ENCODE measurements at regions not wholly inside any gene's neighbourhood (a gene's known extent, or its start where the extent isn't known, plus 50 kb on each side); places are given as distances from the start of the nearest gene placed in this dataset.

DNA sequence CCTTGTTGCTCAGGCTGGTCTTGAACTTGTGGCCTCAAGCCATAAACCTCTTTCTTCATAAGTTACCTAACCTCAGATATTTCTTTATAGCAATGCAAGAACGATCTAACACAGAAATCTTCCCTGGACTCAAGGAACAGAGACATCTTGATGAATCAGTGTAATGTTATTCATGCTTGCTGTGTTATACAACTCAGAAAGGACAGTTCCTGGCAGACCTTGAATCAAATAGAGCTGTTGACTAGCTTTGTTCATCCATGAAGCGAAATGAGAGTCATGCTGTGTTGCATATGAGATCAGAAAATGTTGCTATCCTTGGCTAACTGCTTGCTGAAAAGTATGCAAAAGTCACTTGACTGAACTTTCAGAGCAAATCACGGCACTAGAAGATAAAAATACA is 72.6 kb upstream of the ARHGAP24 start:
- Histone ChIP-seq H3F3A (ENCODE audit: insufficient read depth, low read length) (no peaks in the 10 kb centered on the region), H4K20me1 (ENCODE audit: insufficient read depth, low read length) (no peaks in the 10 kb centered on the region), H3K79me2 (ENCODE audit: insufficient read depth, low read length) (no peaks in the 10 kb centered on the region), H3K9me3 (ENCODE audit: low read length) (no peaks in the 10 kb centered on the region), H3K4me3 (ENCODE audit: low read depth, low read length, poor library complexity, severe bottlenecking) (no peak overlapping the region), H3K9ac (ENCODE audit: low read length) (no peak overlapping the region), H3K9me2 (ENCODE audit: low read depth, low read length) (no peaks in the 10 kb centered on the region), H3K4me1 (ENCODE audit: insufficient read depth, low read length, severe bottlenecking) (peaks cover 14% of the 10 kb centered on the region), H3K27ac (ENCODE audit: low read depth, low read length, poor library complexity, severe bottlenecking) (no peak overlapping the region), H3K27me3 (ENCODE audit: insufficient read depth, low read length) (no peaks in the 10 kb centered on the region), H3K36me3 (ENCODE audit: insufficient read depth, low read length) (no peaks in the 10 kb centered on the region; the same call in 1 of the 2 replicates), H3K4me2 (ENCODE audit: low read length) (no peak overlapping the region), H2AFZ (ENCODE audit: low read length) (no peak overlapping the region)
- TF ChIP-seq, protein P1, sequence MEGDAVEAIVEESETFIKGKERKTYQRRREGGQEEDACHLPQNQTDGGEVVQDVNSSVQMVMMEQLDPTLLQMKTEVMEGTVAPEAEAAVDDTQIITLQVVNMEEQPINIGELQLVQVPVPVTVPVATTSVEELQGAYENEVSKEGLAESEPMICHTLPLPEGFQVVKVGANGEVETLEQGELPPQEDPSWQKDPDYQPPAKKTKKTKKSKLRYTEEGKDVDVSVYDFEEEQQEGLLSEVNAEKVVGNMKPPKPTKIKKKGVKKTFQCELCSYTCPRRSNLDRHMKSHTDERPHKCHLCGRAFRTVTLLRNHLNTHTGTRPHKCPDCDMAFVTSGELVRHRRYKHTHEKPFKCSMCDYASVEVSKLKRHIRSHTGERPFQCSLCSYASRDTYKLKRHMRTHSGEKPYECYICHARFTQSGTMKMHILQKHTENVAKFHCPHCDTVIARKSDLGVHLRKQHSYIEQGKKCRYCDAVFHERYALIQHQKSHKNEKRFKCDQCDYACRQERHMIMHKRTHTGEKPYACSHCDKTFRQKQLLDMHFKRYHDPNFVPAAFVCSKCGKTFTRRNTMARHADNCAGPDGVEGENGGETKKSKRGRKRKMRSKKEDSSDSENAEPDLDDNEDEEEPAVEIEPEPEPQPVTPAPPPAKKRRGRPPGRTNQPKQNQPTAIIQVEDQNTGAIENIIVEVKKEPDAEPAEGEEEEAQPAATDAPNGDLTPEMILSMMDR (IDR thresholded peaks at IDR 0.05; ENCODE audit: low read length), result no peak
- no peak for TF ChIP-seq EZH2 (IDR thresholded peaks at IDR 0.05; ENCODE audit: borderline replicate concordance, low read length)

DNA sequence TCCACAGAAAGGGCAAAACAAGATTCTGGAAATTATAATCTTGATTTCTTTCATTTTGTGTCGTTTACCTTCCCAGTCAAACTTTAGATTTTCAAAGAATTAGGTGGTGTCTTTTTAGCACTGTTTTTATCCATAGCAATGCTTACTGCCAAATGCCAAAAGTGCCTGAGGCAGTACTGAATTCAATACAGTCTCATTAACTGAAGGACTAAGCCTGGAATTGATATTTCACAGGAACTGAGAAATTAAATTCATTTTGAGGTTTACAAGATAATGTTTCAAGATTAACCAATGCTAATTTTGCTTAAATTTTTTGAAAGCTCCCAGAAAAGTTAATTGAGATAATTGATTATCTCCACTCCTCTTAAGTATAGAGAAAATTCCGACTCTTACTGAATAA is 68.8 kb upstream of the ARHGAP24 start:
- no peaks in the 10 kb centered on the region for H3K36me3 ChIP-seq (ENCODE audit: insufficient read depth, low read length)
- no peaks in the 10 kb centered on the region for H4K20me1 ChIP-seq (ENCODE audit: insufficient read depth, low read length)
- TF ChIP-seq, protein P1 (IDR thresholded peaks at IDR 0.05; ENCODE audit: low read length), result no peak
- no peak for TF ChIP-seq EZH2 (IDR thresholded peaks at IDR 0.05; ENCODE audit: borderline replicate concordance, low read length)
- no peaks in the 10 kb centered on the region for H3F3A ChIP-seq (ENCODE audit: insufficient read depth, low read length)
- H3K4me2 ChIP-seq (ENCODE audit: low read length), result no peak overlapping the region
- no peaks in the 10 kb centered on the region for H3K9me3 ChIP-seq (ENCODE audit: low read length)
- peaks cover 14% of the 10 kb centered on the region for H3K4me1 ChIP-seq (ENCODE audit: insufficient read depth, low read length, severe bottlenecking)
- H3K4me3 ChIP-seq (ENCODE audit: low read depth, low read length, poor library complexity, severe bottlenecking), result no peak overlapping the region
- H3K79me2 ChIP-seq (ENCODE audit: insufficient read depth, low read length), result no peaks in the 10 kb centered on the region
- H3K9me2 ChIP-seq (ENCODE audit: low read depth, low read length), result no peaks in the 10 kb centered on the region
- no peak overlapping the region for H3K27ac ChIP-seq (ENCODE audit: low read depth, low read length, poor library complexity, severe bottlenecking)
- no peaks in the 10 kb centered on the region for H3K27me3 ChIP-seq (ENCODE audit: insufficient read depth, low read length)
- H3K9ac ChIP-seq (ENCODE audit: low read length), result no peak overlapping the region
- no peak overlapping the region for H2AFZ ChIP-seq (ENCODE audit: low read length)

DNA sequence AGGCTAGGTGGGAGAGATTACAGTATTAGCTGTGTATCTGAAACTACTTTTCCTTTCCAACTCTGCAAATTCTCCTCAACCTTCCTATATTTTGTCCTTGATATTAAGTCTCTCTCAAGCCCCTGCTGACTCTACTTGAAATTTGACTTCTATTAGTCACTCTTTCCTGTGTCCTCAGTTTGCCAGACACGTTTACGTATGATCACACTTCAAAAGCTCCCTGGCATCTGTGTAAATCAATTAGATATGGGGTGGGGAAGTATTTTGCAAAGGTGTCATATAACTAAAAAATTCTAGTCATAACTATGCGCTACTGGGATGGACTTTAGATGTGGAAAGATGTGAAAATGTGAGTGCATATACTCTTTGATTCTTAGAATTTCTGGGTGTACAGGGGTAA is 67.4 kb upstream of the ARHGAP24 start:
- Histone ChIP-seq H3F3A (ENCODE audit: insufficient read depth, low read length) (no peaks in the 10 kb centered on the region), H3K9me2 (ENCODE audit: low read depth, low read length) (no peaks in the 10 kb centered on the region), H3K27ac (ENCODE audit: low read depth, low read length, poor library complexity, severe bottlenecking) (no peak overlapping the region), H3K79me2 (ENCODE audit: insufficient read depth, low read length) (no peaks in the 10 kb centered on the region), H3K4me1 (ENCODE audit: insufficient read depth, low read length, severe bottlenecking) (peaks cover 14% of the 10 kb centered on the region), H3K9ac (ENCODE audit: low read length) (no peak overlapping the region), H3K9me3 (ENCODE audit: low read length) (no peaks in the 10 kb centered on the region), H2AFZ (ENCODE audit: low read length) (no peak overlapping the region), H4K20me1 (ENCODE audit: insufficient read depth, low read length) (no peaks in the 10 kb centered on the region), H3K4me3 (ENCODE audit: low read depth, low read length, poor library complexity, severe bottlenecking) (no peak overlapping the region), H3K4me2 (ENCODE audit: low read length) (no peak overlapping the region), H3K36me3 (ENCODE audit: insufficient read depth, low read length) (no peaks in the 10 kb centered on the region), H3K27me3 (ENCODE audit: insufficient read depth, low read length) (no peaks in the 10 kb centered on the region)
- TF ChIP-seq EZH2 (IDR thresholded peaks at IDR 0.05; ENCODE audit: borderline replicate concordance, low read length), result no peak
- TF ChIP-seq, protein P1 (IDR thresholded peaks at IDR 0.05; ENCODE audit: low read length), result no peak
